ENCODE measurements at regions not wholly inside any gene's neighbourhood (a gene's known extent, or its start where the extent isn't known, plus 50 kb on each side); places are given as distances from the start of the nearest gene placed in this dataset.

DNA sequence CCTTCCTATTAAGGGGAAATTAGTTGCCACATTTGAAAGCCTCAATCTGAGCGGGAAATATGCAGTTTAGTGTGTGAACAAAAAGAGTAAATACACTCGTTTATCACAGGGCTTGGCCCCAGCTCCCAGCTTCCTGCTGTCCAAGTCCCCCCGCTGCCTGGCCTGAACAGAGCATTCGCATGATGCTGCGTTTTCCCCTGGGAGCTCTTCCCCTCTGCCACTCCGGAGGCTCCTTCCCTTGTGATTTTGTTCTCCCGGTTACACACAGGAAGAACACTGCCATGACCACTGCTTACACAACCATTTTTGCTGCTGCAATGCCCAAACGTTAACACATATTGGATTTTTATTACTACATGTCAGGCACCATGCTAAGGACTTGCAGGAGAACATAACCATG, 120.7 kb upstream of the ADARB2 start:
- no peak overlapping the region for H3K4me3 ChIP-seq (ENCODE audit: low read length)

GRCh38 chr10:1855911-1856310, 118.6 kb upstream of the ADARB2 start:
- no peak overlapping the region for H3K4me3 ChIP-seq (ENCODE audit: low read length)
- no peak for TF ChIP-seq ZNF274 (IDR thresholded peaks at IDR 0.05; ENCODE audit: low read depth, low read length)

More for the DNA sequence above, 120.7 kb upstream of the ADARB2 start:
- TF ChIP-seq ZNF274 (IDR thresholded peaks at IDR 0.05; ENCODE audit: low read depth, low read length): no peak

DNA sequence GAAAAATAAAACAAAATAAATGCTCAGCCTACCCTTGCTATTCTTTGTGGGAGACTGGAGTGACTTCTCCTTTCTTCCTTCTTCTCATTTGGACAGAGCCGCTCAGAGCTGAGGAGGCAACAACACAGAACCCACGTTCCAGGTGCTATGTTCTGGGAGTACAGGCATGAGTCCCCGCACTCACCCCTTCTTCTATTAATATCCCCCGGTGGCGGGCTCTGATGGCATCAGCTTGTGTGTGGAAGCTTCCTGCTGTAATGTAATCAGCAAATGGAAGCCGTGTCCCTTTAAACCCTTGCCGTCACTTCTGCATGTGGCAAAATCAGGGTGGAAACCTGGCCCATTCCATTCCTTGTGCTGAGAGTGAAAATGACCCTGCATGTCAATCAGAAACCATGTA, 116.9 kb upstream of the ADARB2 start:
- TF ChIP-seq ZNF274 (IDR thresholded peaks at IDR 0.05; ENCODE audit: low read depth, low read length): no peak
- H3K4me3 ChIP-seq (ENCODE audit: low read length): no peak overlapping the region

GRCh38 chr10:1853801-1854200, 116.5 kb upstream of the ADARB2 start:
- no peak for TF ChIP-seq ZNF274 (IDR thresholded peaks at IDR 0.05; ENCODE audit: low read depth, low read length)
- H3K4me3 ChIP-seq (ENCODE audit: low read length): no peak overlapping the region

GRCh38 chr10:1852841-1853240, 115.5 kb upstream of the ADARB2 start:
- no peak overlapping the region for H3K4me3 ChIP-seq (ENCODE audit: low read length)
- TF ChIP-seq ZNF274 (IDR thresholded peaks at IDR 0.05; ENCODE audit: low read depth, low read length): no peak

DNA sequence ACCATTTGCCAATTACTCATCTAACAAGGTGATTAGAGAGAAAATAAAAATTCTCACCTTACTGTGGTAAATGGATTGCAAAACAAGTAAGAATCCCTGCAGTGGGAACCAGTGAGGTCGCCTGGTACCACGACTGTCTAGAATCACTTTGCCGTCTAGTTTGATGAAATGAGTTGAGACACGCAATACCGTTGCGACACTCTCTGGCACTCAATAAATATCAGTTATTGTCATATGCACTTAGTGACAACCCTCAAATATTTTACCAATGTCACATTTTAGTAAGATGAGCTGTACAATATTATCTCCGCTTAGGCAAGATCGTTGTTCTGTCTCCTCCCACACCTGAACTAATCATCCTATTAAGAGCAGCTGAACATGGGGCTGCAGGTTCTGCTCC, 114.4 kb upstream of the ADARB2 start:
- H3K4me3 ChIP-seq (ENCODE audit: low read length): no peak overlapping the region
- no peak for TF ChIP-seq ZNF274 (IDR thresholded peaks at IDR 0.05; ENCODE audit: low read depth, low read length)

- no peak for TF ChIP-seq ZNF274 (IDR thresholded peaks at IDR 0.05; ENCODE audit: low read depth, low read length)
These were observed 113.7 kb upstream of the ADARB2 start for GRCh38 chr10:1850971-1851527.

GRCh38 chr10:1847361-1847760, 110.0 kb upstream of the ADARB2 start:
- no peak for TF ChIP-seq ZNF274 (IDR thresholded peaks at IDR 0.05; ENCODE audit: low read depth, low read length)

More at GRCh38 chr10:1850971-1851527, 113.7 kb upstream of the ADARB2 start:
- H3K4me3 ChIP-seq (ENCODE audit: low read length): no peak overlapping the region

DNA sequence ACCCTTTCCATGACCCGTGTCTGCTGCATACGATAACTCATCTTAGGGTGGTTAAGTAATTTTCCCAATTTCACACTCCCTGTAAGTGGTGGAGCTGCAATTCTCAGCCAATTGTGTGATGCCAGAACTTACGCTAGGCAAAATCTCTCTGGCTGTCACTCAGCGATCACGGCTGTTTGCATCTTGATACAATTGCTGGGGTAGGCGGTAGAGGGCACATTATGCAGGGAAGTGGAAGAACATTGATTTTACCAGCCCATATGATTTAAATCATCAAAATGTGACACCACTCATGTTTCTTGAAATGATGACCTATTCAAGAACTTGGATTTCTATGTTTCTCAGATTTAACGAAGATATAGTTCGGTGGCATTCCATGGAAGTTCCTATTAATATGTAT, 108.7 kb upstream of the ADARB2 start:
- no peak for TF ChIP-seq ZNF274 (IDR thresholded peaks at IDR 0.05; ENCODE audit: low read depth, low read length)
- H3K4me3 ChIP-seq (ENCODE audit: low read length): no peak overlapping the region

More at GRCh38 chr10:1847361-1847760, 110.0 kb upstream of the ADARB2 start:
- no peak overlapping the region for H3K4me3 ChIP-seq (ENCODE audit: low read length)

DNA sequence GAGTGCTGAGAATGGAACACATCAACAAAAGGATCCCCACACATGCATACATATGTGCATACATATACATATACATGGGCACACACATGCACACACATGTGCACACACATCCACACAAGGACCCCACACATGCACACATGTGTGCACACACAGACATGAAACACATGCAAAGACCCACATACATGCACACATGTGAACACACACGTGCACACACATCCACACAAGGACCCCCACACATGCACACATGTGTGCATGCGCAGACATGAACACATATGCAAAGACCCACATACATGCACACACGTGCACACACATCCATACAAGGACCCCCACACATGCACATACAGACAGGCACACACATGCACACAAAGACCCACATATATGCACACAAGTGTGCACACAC, 104.4 kb upstream of the ADARB2 start:
- H3K4me3 ChIP-seq (ENCODE audit: low read length): no peak overlapping the region
- no peak for TF ChIP-seq ZNF274 (IDR thresholded peaks at IDR 0.05; ENCODE audit: low read depth, low read length)

- no peak overlapping the region for H3K4me3 ChIP-seq (ENCODE audit: low read length)
- TF ChIP-seq ZNF274 (IDR thresholded peaks at IDR 0.05; ENCODE audit: low read depth, low read length): no peak
These were observed 92.4 kb upstream of the ADARB2 start for GRCh38 chr10:1829712-1830111.

DNA sequence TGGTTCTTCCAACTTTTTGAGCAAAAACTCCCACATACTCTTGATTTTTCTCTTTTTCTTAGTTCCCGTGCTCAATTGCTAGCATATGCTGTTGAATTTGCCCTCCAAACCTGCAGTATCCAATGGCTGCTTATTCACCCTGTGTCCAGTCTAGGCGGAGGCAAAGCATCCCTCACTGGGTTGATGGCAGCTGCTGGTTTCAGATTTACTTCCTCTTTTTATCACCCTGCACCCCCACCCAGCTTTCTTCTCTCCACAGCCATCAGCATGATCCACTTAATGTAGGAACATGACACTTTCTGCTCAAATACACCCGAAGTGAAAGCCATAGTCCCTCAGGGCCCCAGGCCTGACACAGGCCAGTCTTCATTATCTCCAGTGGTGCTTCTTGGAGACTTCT, 87.6 kb upstream of the ADARB2 start:
- no peak overlapping the region for H3K4me3 ChIP-seq (ENCODE audit: low read length)
- TF ChIP-seq ZNF274 (IDR thresholded peaks at IDR 0.05; ENCODE audit: low read depth, low read length): no peak

DNA sequence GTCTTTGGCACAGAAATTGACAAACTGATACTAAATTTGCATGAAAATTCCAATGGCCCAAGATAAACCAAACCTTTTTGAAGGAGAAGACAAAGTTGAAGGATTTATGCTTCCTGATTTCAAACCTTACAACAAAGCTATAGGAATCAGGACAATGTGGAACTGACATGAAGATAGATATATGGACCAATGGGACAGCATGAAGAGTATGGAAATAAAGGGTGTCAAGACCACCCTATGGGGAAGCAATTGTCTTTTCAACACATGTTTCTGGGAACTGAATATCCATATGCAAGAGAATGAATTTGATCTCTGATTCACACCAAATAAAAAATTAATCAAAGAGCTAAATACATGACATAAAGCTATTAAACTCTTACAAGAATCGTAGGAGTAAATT, 77.2 kb upstream of the ADARB2 start:
- TF ChIP-seq ZNF274 (IDR thresholded peaks at IDR 0.05; ENCODE audit: low read depth, low read length): no peak
- H3K4me3 ChIP-seq (ENCODE audit: low read length): no peak overlapping the region

GRCh38 chr10:1809139-1809741, 71.9 kb upstream of the ADARB2 start:
- TF ChIP-seq ZNF274 (IDR thresholded peaks at IDR 0.05; ENCODE audit: low read depth, low read length): no peak
- no peak overlapping the region for H3K4me3 ChIP-seq (ENCODE audit: low read length)

DNA sequence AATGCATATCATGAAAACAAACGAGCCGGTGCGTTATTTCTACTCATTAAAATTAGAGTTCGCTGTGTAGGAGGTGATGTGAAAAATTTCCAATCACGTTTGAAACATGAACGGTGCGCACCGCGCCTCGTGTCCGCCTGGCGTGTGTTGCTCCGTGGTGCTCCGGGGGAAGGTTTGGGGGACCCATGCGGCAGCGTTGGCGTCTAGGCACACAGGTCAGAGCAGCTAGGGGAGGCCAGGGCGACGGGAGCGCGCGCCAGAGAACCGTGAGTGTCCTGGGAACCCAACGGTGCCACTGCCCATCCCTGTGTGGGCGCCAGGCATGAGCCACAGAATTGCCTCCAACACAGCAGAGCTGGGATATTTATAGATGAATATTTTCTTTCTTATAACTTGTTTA, 70.6 kb upstream of the ADARB2 start:
- no peak for TF ChIP-seq ZNF274 (IDR thresholded peaks at IDR 0.05; ENCODE audit: low read depth, low read length)

DNA sequence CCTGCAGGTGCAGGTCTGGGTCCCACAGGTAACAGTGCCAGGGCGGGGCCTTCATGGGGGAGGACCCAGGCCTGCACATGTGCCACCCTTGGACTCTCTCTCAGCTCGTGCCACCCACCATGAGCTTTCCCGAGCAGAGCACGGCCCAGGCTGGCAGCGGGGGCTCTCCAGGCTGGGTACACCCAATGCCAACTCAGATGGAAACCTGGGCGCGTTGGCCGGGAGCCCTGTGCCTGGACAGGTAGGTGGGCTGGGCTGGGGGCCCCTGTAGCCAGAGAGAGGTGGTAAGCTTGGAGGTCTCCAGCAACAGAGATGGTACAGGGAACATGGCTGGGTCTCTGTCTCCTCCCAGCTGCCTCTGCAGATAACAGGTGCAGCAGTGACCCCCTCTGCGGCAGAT, 69.9 kb upstream of the ADARB2 start:
- TF ChIP-seq ZNF274 (IDR thresholded peaks at IDR 0.05; ENCODE audit: low read depth, low read length): no peak
- H3K4me3 ChIP-seq (ENCODE audit: low read length): no peak overlapping the region

More for the DNA sequence above, 70.6 kb upstream of the ADARB2 start:
- H3K4me3 ChIP-seq (ENCODE audit: low read length): no peak overlapping the region

All from GM08714 (cell line).